Stomach (tissue), 4 donors: ENCODE measurements at regions not wholly inside any gene's neighbourhood (a gene's known extent, or its start where the extent isn't known, plus 50 kb on each side); places are given as distances from the start of the nearest gene placed in this dataset.

Experiments
- CTCF ChIP-seq, 7 experiments: fragments of 450-650 bp in 4 of 7; fragments of 200-600 bp in 3 of 7; sonication (generic) in 3 of 7; IDR thresholded peaks; one replicate each; pipeline ENCODE4 v1.5.1; 2016 to 2019; ENCODE audit warnings: antibody characterized with exemption in 7 of 7, control low read depth in 2 of 7, mild to moderate bottlenecking in 1 of 7
- POLR2A ChIP-seq, 4 donors: fragments of 450-650 bp; IDR thresholded peaks; one replicate each; pipeline ENCODE4 v1.6.1; 2016; ENCODE audit warnings: antibody characterized with exemption in 4 of 4, control low read depth in 2 of 4, mild to moderate bottlenecking in 1 of 4, moderate library complexity in 1 of 4

GRCh38 chr18:72427721-72428120, 116.4 kb downstream of the CBLN2 start:
- TF ChIP-seq CTCF (IDR thresholded peaks at IDR 0.05): no peak
- no peak for TF ChIP-seq POLR2A (IDR thresholded peaks at IDR 0.05)
